Right lobe of liver (tissue), 6 donors: ENCODE measurements at regions not wholly inside any gene's neighbourhood (a gene's known extent, or its start where the extent isn't known, plus 50 kb on each side); places are given as distances from the start of the nearest gene placed in this dataset.
"Not testable (repeated sequence)": the region's sequence is repeated elsewhere in the genome, so short reads cannot be mapped to it uniquely, and the experiment has no call there.

Source experiments
- ATAC-seq, 4 donors: fragments of 200-7000 bp; cut with Tn5 transposase; one replicate each; pipeline ENCODE4 v1.9.1; 2020; ENCODE audit warnings: mild to moderate bottlenecking in 4 of 4, moderate library complexity in 4 of 4
- DNase-seq, 3 donors: peaks; one replicate each; pipeline ENCODE4 v3.0.0-alpha.2; 2020
- H3K27ac ChIP-seq, 3 donors: fragments of 200-600 bp; one replicate each; pipeline ENCODE4 v1.8.0; 2022
- H3K27me3 ChIP-seq, 2 donors: fragments of 200-600 bp; one replicate each; pipeline ENCODE4 v1.8.0; 2022
- H3K36me3 ChIP-seq, 4 donors: fragments of 200-600 bp; sonication (generic) in 1 of 4; one replicate each; pipeline versions ENCODE4 v1.5.1 to v1.8.0; 2017 to 2022; ENCODE audit warnings: control low read depth in 1 of 4
- H3K4me1 ChIP-seq, 4 donors: fragments of 200-600 bp; sonication (generic) in 1 of 4; one replicate each; pipeline versions ENCODE4 v1.5.1 to v1.8.0; 2017 to 2022; ENCODE audit warnings: control low read depth in 1 of 4
- H3K4me3 ChIP-seq, 3 donors: fragments of 200-600 bp; one replicate each; pipeline ENCODE4 v1.8.0; 2022
- H3K9me3 ChIP-seq, 4 donors: fragments of 200-600 bp; sonication (generic) in 1 of 4; one replicate each; pipeline versions ENCODE4 v1.5.1 to v1.8.0; 2017 to 2022; ENCODE audit warnings: control low read depth in 1 of 4
- POLR2A ChIP-seq: fragments of 450-650 bp; IDR thresholded peaks from one replicate; pipeline ENCODE4 v1.6.1; 2017; ENCODE audit warnings: antibody characterized with exemption, mild to moderate bottlenecking
- WGBS: methylation state at CpG from one replicate; pipeline ENCODE4 v1.1.6; 2018; ENCODE audit warnings: low coverage, low lambda C conversion rate; ENCODE audit not compliant: insufficient coverage; ENCODE audit errors: missing lambda C conversion rate; 5-methylcytosine and 5-hydroxymethylcytosine counted together
- intact Hi-C, 2 donors: fragments of 100-400 bp; cut with DNase I; formaldehyde crosslinking; loops; one replicate each; pipeline versions ENCODE4 v1.11.2 to v1.14.1; 2022
- TF ChIP-seq, protein P1 (sequence below), 4 donors: fragments of 200-600 bp in 3 of 4; fragments of 450-650 bp in 1 of 4; IDR thresholded peaks; one replicate each; pipeline versions ENCODE4 v1.5.1 to v1.8.0; 2016 to 2022; ENCODE audit warnings: antibody characterized with exemption in 4 of 4, mild to moderate bottlenecking in 2 of 4
- donor health status: DM: no; HTN: yes; CAD: no.
- donor health status: DM: no; HTN: no; CAD: no.
- donor health status: DM: no; HTN: no; CAD: no.
- donor health status: DM: no; HTN: yes; CAD: no.
- donor health status: DM: no; HTN: yes; CAD: no.

DNA sequence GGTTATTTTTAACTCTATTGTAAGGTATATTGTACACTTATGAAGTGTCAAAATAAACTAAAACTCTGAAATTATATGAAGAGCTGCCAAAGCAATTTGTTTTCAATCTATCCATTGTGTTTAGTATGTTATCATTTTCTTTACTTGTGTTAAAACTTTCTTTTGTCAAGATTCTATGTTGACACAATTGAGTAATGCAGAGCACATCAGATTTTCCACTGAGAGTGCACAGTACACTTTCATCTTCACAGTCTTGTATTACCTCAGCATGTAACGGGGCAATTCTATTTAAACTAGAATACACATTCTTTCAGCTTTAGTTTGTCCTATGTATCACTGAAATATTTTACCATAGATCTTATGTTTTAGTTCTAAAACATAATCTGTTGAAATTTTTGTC, 304.4 kb upstream of the ZC3H15 start:
- TF ChIP-seq POLR2A = no peak
- TF ChIP-seq, protein P1, sequence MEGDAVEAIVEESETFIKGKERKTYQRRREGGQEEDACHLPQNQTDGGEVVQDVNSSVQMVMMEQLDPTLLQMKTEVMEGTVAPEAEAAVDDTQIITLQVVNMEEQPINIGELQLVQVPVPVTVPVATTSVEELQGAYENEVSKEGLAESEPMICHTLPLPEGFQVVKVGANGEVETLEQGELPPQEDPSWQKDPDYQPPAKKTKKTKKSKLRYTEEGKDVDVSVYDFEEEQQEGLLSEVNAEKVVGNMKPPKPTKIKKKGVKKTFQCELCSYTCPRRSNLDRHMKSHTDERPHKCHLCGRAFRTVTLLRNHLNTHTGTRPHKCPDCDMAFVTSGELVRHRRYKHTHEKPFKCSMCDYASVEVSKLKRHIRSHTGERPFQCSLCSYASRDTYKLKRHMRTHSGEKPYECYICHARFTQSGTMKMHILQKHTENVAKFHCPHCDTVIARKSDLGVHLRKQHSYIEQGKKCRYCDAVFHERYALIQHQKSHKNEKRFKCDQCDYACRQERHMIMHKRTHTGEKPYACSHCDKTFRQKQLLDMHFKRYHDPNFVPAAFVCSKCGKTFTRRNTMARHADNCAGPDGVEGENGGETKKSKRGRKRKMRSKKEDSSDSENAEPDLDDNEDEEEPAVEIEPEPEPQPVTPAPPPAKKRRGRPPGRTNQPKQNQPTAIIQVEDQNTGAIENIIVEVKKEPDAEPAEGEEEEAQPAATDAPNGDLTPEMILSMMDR (IDR thresholded peaks at IDR 0.05) = no peak
- Histone ChIP-seq H3K27me3 (no peaks in the 10 kb centered on the region), H3K27ac (no peak overlapping the region), H3K9me3 (no peaks in the 10 kb centered on the region), H3K36me3 (no peaks in the 10 kb centered on the region), H3K4me1 (no peaks in the 10 kb centered on the region), H3K4me3 (no peak overlapping the region)
- intact Hi-C loops = no loop called here
- 35% methylated on average over 1 of the region's 1 CpG for WGBS
- peak; percentile 70 to 92 (median 88) for ATAC-seq
- no peak for DNase-seq

GRCh38 chr2:186182366-186182765, 303.7 kb upstream of the ZC3H15 start:
- H3K9me3 ChIP-seq, intact Hi-C loops, H3K4me3 ChIP-seq, ATAC-seq, DNase-seq, H3K27me3 ChIP-seq, H3K4me1 ChIP-seq, H3K27ac ChIP-seq, H3K36me3 ChIP-seq: not testable (repeated sequence)
- 87% methylated on average over 6 of the region's 10 CpGs for WGBS

DNA sequence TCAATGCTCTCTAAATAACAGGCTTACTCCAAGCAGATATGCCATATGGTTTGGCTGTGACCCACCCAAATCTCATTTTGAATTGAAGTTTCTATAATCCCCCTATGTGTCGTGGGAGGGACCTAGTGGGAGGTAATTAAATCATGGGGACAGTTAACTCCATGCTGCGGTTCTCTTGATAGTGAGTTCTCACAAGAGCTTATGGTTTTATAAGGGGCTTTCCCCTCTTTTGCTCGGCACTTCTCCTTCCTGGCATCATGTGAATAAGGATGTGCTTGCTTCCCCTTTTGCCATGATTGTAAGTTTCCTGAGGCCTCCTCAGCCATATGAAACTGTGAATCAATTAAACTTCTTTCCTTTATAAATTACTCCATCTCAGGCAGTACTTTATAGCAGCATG, 302.7 kb upstream of the ZC3H15 start:
- intact Hi-C loops = no loop called here
- no peaks in the 10 kb centered on the region for H3K4me1 ChIP-seq
- H3K4me3 ChIP-seq = no peak overlapping the region
- H3K9me3 ChIP-seq = no peaks in the 10 kb centered on the region
- no peaks in the 10 kb centered on the region for H3K27me3 ChIP-seq
- no peaks in the 10 kb centered on the region for H3K36me3 ChIP-seq
- ATAC-seq = no peak
- no peak for DNase-seq
- no peak for TF ChIP-seq POLR2A
- TF ChIP-seq, protein P1 (IDR thresholded peaks at IDR 0.05) = no peak
- no peak overlapping the region for H3K27ac ChIP-seq
- WGBS = 81% methylated on average over 3 of the region's 3 CpGs

GRCh38 chr2:186187854-186188253, 298.2 kb upstream of the ZC3H15 start:
- intact Hi-C loops = no loop called here
- no peaks in the 10 kb centered on the region for H3K9me3 ChIP-seq
- H3K4me3 ChIP-seq = no peak overlapping the region
- no peaks in the 10 kb centered on the region for H3K36me3 ChIP-seq
- TF ChIP-seq, protein P1 (IDR thresholded peaks at IDR 0.05) = no peak
- no peak for TF ChIP-seq POLR2A
- H3K4me1 ChIP-seq = no peaks in the 10 kb centered on the region
- ATAC-seq (no peak), DNase-seq (no peak)
- no peak overlapping the region for H3K27ac ChIP-seq
- H3K27me3 ChIP-seq = no peaks in the 10 kb centered on the region

- H3K4me3 ChIP-seq = no peak overlapping the region
- no peaks in the 10 kb centered on the region for H3K4me1 ChIP-seq
- no peaks in the 10 kb centered on the region for H3K36me3 ChIP-seq
- ATAC-seq = no peak
- no peaks in the 10 kb centered on the region for H3K9me3 ChIP-seq
- no peak overlapping the region for H3K27ac ChIP-seq
- H3K27me3 ChIP-seq = no peaks in the 10 kb centered on the region
- no peak for DNase-seq
- TF ChIP-seq POLR2A = no peak
- TF ChIP-seq, protein P1 (IDR thresholded peaks at IDR 0.05) = no peak
- intact Hi-C loops = no loop called here
Observed at GRCh38 chr2:186189816-186190215, 296.2 kb upstream of the ZC3H15 start.
